GM19467 (cell line): ENCODE measurements at regions not wholly inside any gene's neighbourhood (a gene's known extent, or its start where the extent isn't known, plus 50 kb on each side); places are given as distances from the start of the nearest gene placed in this dataset.

ENCODE experiments used
- ATAC-seq: cut with Tn5 transposase; IDR thresholded peaks from one replicate; pipeline ENCODE4 v1.9.1; 2021; ENCODE audit warnings: mild to moderate bottlenecking, moderate library complexity; ENCODE audit not compliant: unreplicated experiment

- ATAC-seq, result no peak
These were observed 312.6 kb upstream of the LMCD1 start for GRCh38 chr3:8189051-8189450.

GRCh38 chr3:8191406-8191805 lies 310.2 kb upstream of the LMCD1 start:
- ATAC-seq, result no peak

DNA sequence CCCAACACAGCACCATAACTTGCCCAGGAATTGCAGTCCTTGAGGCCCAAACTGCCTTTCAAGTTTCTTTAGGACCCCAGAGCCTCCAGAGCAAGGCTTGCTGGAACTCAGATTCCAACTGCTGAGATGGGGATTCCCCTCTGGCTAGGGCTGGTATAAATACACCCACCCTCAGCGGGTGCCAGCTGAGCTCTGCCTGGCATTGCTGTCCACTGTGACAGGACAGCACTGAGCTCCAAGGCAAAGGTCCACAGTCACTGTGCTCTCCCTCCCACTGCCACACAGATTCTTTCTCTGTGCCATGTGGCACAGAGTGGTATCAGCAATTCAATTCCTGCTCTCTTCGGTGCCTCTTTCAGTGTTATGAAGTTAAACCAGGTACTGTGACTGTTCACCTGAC lies 304.2 kb upstream of the LMCD1 start:
- ATAC-seq, result no peak

DNA sequence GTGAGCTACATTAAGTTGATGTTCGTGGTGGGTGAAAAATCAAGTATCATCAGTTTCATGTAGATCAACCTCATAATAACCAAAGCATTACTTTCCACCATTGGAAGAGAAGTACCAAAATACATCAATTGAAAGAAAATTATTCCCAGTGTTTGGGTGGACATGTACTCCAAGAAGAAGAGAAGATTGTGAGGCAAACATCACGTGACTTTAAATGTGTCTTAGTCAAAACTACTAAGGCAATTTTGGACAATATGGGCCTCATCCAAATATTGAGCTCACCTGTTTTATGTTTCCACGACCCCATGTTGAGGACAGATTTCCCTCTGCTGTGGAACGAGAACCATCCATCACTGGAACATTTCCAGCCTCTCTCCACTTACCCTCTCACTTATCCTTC lies 303.0 kb upstream of the LMCD1 start:
- ATAC-seq, result no peak

DNA sequence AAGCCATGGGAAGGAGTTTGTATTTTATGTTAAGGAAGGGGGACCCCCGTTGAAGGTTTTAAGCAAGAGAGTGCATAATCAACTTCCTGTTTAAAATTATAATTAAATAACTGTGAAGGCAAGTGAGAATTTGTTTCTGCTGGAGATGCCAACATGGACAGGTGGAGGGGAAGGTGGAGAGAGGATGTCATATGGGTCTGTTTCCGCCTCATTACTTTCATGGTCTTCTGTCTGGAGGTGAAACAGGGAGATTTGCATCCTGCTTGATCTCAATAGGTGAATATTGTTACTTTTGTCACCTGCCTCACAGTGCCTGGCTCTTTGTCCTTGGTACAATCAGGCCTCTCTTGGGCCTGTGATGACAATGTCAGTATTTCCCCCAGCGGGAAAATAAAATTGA lies 300.6 kb upstream of the LMCD1 start:
- no peak for ATAC-seq

GRCh38 chr3:8201886-8202285 lies 299.7 kb upstream of the LMCD1 start:
- ATAC-seq, result no peak

- no peak for ATAC-seq
These were observed 297.3 kb upstream of the LMCD1 start for GRCh38 chr3:8204331-8204730.

DNA sequence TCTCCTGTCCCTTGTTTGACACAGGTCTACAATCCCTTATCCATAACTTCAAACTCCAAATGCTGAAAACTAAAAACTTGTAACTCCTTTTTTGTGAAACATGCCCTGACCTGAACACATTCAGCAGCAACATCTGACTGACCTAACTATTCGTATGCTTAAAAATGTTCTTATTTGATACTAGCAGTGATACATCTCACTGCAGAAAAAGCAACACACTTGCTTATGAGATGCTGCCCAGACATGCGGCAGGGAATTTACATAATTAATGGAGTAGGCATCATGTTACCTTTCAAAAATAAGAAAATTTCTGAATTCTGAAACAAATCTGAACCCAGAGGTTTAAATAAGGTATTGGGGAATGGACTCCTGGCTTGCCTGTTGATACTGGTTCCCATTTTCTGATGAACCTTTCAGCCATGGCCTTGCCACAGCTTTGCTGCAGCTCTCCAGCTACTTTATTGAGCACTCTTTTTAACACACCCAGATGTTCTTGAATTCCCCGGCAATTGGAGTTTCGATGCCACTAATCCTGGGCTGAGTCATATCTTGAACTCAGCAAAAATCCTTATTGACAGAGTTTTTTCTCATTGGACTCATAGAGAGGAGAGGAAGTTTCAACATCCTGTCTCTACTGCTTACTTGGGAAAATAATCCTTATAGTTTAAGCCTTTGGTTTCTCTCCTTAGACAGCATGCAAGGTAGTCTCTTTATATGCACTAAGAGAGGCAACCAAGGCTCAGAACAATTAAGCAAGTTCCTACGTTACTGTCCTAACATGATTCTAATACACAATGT lies 296.6 kb upstream of the LMCD1 start:
- ATAC-seq, result no peak

DNA sequence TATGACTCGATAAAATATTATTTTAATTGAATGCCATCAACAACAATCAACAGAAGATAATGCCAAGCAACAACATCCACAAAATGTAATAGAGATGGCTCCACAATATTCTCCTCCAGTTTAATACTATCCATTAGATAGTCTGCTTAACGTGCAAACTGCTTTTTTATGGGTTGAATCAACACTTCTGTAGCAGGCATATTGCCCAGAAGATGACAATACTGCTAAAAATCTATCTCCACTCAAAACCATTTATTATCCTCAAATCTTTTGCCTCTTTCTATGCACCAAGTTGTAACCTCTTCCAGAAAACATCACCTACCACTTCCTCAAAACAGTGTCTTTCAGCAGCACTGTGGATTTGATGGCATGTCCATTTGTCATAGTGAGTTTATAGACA lies 295.7 kb upstream of the LMCD1 start:
- ATAC-seq, result no peak

DNA sequence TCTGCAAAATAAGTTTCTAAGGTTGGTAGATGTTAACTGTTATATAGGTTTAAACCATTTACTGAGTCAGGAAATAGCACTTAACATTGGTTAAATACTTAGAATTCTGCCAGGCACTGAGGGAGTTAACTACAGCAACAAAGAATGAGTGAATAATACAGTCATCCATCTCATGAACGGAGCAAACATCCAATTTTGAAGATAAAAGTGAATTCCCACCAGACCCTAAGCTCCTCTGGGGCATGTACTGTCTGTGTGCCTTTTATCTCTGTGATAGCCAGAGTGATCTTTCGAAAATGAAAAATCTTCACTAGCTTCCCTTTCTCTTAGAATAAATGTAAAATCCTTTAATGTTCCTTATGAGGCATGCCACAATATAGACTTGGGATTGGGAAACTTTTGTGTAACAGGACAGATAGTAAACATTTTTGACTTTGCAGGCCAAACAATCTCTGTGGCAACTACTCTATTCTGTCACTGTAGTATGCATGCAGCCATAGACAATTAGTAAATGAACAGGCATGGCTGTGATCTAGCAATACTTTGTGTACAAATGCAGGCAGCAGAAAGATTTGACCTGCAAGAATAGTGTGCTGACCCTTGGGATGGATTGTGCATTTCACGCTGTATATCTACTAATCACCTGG lies 294.5 kb upstream of the LMCD1 start:
- no peak for ATAC-seq

- ATAC-seq, result no peak
These were observed 290.7 kb upstream of the LMCD1 start for GRCh38 chr3:8210882-8211341.

- ATAC-seq, result no peak
These were observed 288.8 kb upstream of the LMCD1 start for GRCh38 chr3:8212794-8213193.

DNA sequence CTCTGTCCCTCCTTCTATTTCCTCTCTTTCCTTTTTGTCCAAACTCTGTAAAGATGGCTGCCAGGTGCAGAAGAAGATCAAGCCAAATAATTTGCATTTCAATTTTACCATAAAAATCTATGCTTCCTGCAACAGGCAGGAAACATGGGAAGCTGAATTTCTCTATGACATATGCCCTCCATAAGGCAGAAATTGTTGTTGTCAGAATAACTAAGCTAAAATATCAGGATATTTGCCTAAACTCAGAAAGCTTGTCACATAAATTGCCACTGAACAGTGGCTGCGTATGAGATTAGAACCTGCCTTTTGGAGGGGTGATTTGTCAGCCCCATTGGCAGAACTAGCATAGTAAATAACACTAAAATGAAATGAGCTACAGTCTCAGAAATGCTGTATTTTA lies 288.3 kb upstream of the LMCD1 start:
- no peak for ATAC-seq

- ATAC-seq, result no peak
These were observed 285.8 kb upstream of the LMCD1 start for GRCh38 chr3:8215821-8216220.

DNA sequence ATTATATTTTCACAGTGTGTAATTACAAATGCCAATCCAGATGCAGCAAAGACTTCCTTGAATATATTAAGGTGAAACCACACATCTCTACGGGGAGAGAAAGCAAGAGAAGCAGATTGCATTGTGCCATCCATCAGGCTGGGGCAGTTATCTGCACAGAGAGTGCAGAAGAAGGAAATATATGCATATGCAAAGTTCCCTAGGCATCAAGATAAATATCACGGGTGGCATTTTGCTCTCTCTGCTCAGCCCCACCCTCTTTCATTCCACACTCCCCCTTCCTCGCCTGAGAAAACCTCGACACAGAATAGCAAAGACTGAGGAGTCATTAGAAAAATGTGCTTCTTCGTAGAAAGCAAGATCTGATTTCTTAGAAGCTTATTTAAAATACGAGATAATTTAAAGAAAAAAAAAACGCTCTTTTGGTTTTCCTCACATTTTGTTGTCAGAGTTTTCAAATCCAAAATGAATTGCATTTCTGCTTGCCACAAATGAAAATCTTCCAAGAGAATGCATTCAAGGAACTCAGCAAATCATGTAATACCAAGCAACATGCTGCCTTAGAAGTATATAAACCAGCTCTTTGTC lies 283.2 kb upstream of the LMCD1 start:
- no peak for ATAC-seq

DNA sequence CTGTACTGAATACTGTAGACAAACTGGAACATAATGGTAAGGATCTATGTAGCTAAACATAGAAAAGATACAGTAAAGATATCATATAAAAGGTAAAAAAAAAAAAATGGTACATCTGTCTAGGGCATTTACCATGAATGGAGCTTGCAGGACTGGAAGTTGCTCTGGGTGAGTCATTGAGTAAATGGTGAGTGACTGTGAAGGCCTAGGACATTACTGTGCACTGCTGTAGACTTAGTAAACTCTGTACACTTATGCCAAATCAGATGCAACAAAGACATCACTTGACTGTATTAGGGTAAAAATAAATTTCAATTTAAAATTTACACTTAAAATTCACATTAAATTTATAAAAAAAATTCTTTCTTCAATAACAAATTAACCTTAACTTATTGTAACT lies 281.3 kb upstream of the LMCD1 start:
- no peak for ATAC-seq

GRCh38 chr3:8223766-8224165 lies 277.9 kb upstream of the LMCD1 start:
- no peak for ATAC-seq

GRCh38 chr3:8224941-8225340 lies 276.7 kb upstream of the LMCD1 start:
- no peak for ATAC-seq

GRCh38 chr3:8233938-8234337 lies 267.7 kb upstream of the LMCD1 start:
- no peak for ATAC-seq

DNA sequence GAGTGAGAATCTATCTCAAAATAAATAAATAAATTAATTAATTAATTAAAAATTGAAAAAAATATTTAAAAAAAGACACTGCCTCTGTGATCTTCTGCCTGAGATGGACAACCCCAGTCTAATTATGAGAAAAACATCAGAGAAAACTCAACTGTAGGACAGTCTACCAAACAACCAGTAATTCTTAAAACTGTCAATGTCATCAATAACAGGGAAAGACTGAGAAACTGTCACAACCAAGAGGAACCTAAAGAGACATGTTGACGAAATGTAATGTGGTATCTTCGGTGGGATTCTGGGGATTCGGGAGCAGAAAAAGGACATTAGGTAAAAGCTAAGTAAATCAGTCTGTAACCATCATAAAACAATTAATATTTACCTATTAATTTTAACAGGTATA lies 265.4 kb upstream of the LMCD1 start:
- ATAC-seq, result no peak

DNA sequence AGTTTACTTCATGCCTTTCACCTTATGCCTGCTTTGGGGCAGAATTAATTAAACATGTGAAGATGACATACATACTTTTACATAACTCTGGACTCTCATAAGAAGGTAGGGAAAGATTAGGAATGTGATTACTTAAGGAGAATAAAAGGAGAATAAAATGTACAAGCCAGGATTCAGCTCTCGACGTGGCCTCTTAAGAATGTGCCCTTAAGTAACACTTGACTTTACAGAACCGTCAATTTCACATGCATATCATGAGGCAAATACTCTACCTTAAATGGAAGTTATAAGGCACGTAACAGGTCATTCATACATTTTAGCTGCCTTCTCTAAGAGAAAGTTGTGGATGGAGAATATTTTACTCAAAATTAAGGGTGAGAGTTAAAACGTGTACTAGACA lies 263.7 kb upstream of the LMCD1 start:
- ATAC-seq, result no peak

- ATAC-seq, result no peak
These were observed 263.2 kb upstream of the LMCD1 start for GRCh38 chr3:8238432-8238831.
